ENCODE measurements at regions not wholly inside any gene's neighbourhood (a gene's known extent, or its start where the extent isn't known, plus 50 kb on each side); places are given as distances from the start of the nearest gene placed in this dataset.

GRCh38 chr9:32218100-32218767, 166.2 kb upstream of the ACO1 start:
- DNase-seq, result no peak

GRCh38 chr9:32220750-32221149, 163.7 kb upstream of the ACO1 start:
- no peak for DNase-seq

GRCh38 chr9:32234451-32234850, 150.0 kb upstream of the ACO1 start:
- DNase-seq, result no peak

DNA sequence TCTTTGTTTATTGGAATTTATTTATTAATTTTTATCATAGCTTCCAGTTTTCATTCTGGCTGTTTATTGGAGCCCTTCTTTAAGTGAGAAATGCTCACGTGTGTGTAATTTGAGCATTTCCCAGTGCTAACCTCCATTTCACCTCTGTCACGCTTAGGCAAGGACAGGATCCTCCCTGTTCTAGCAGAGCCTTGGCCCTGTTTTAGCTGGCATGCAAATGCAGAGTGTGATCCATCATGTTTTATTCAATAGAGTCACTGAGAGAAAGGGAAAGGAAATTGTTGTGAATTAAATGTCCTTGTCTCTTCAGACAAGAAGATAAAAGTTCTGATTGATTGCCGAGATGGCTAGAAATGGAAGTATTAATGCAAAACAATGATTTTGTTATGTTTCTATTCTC, 137.3 kb upstream of the ACO1 start:
- DNase-seq, result no peak

- no peak for DNase-seq
Observed at GRCh38 chr9:32248189-32248712, 136.2 kb upstream of the ACO1 start.

DNA sequence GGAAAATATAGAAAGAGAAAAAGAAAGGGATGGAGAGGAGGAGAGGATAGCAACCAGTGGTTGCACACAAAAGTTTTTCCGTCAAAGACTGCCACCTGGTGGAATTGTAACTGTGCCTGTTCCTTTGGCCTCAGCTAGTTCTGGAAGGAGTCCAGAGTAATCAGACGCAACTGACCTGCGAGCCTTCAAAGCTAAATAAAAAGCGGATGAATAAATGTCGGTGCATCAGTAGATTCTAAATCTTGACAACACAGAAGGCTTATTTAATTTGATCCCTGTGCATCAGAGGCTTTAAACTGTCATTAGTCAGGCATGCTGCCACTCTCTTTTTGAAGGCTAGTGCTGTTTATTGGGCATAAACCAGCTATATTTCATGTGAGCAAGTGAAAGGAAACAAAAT, 132.9 kb upstream of the ACO1 start:
- DNase-seq, result peak; percentile 26 to 32

DNA sequence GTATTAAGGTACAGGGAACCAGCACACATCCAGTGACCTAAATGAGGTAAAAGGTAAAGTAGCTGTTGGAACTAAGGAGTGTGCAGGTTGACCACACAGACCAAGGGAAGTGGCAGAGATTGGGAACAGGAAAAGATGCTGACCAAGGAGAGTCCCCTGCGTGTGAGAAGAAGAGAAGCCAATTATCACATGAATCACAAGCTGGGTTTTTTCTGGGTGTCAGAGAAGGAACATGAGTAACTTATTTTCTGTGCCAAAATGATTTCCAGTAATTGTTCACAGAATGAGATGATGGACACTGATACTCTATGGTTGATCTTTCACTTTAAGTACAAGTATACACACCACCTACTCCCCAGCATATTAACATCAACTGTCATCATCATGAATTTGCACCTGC, 130.7 kb upstream of the ACO1 start:
- no peak for DNase-seq

DNA sequence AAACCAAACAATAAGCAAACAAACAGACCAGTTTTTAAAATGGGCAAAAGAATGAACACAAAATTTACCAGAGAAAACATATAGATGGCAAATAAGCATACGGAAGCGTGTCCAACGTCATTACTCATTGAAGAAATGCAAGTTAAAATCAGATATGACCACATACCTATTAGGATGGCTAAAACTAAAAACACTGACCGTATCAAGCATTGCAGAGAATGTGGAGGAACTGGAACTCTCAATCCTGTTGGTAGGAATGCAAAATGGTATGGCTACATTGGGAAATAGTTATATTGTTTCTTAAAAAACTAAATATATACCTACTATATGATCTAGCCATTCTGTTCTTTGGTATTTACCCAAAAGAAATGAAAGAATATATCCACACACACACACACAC, 129.4 kb upstream of the ACO1 start:
- no peak for DNase-seq

- DNase-seq, result no peak
Observed at GRCh38 chr9:32258482-32258881, 126.0 kb upstream of the ACO1 start.

DNA sequence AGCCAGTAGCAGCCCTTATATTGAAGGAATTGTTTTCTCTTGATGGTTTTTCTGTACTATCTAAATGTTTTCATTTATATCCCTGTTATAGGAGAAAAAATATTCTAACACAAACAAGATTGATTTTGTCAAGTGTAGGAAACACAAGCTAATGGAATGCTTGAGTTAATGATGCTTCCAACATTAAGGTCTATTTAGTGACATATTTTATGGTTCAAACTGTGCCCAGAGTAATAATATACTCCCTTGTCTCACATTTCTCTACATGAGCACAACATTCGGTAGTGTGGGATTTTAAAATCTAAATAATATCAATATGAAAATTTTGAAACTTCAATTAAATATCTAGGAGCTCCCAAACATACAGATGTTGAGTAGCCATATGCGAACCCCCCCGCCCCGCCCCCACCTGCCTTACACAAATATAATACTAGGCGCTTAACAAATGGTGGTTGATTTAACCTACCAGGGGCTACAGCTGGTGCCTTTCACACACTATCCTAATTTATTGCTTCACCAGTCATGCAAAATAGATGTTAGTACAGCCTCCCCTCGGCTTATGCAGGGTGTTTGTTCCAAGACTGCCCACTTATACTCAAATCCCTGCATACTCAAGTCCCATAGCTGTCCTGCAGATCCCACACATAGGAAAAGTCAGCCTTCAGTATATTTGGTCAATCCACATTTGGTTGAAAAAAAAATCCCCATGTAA, 124.1 kb upstream of the ACO1 start:
- DNase-seq, result no peak

- no peak for DNase-seq
Observed at GRCh38 chr9:32264170-32264864, 120.1 kb upstream of the ACO1 start.

DNA sequence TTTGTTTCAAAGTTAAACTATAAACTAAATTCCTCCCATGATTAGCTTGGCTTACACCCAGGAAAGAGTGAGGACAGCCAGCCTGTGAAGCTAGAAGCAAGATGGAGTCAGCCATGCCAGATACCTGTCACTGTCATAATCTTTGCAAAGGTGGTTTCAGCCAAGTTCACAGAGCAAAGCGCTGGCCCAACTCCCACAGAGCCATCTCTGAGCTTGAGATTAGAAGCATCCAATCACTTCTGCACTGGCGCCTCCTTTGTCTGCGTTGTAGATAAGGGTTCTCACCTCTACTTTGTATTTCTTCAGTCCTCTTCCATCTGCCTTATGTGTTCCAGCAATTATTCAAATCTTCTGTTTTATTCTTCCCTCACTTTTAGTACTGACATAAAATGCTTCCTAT, 119.4 kb upstream of the ACO1 start:
- no peak for DNase-seq

GRCh38 chr9:32278991-32279390, 105.5 kb upstream of the ACO1 start:
- no peak for DNase-seq

GRCh38 chr9:32289756-32290155, 94.7 kb upstream of the ACO1 start:
- no peak for DNase-seq

- no peak for DNase-seq
Observed at GRCh38 chr9:32291370-32291769, 93.1 kb upstream of the ACO1 start.

GRCh38 chr9:32292611-32293010, 91.8 kb upstream of the ACO1 start:
- DNase-seq, result no peak

GRCh38 chr9:32293091-32293490, 91.4 kb upstream of the ACO1 start:
- DNase-seq, result no peak

- no peak for DNase-seq
Observed at GRCh38 chr9:32294106-32294505, 90.3 kb upstream of the ACO1 start.

DNA sequence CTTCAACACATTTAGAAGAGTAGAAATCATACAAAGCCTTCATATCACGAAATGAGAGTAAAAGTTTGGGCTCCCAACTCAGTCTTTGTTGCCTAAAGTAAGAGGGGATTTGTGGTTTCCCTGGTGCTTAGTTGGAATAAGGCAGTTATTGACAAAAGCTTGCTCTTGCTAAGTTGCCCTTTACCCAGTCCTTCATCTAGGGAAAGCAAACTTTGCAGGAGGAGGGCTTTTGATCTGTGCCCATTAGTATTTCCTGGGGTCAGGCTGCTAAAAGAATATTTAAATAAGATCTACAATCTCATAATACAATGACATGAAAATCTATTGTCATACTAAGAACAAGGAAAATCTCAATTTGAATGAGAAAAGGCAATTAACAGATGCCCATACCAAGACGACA, 84.1 kb upstream of the ACO1 start:
- no peak for DNase-seq

GRCh38 chr9:32304495-32304894, 79.9 kb upstream of the ACO1 start:
- DNase-seq, result no peak

DNA sequence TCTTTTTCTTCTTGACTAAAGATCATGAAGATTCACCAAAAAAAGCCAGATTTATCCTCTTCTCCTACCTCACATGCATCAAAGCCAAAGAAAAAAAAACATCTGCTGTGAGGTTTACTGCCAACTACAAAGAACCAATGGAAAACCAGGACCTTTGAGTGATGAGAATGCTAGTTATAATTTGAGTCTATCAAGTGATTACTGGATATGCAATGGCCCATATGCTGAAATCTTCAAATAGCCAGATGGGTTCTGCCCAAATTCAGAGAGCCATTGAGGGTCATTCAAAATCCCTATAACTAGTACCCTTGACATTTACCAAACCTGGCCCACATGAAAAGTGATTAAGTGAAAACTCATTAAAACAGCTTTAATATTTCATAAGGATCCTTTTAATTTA, 78.4 kb upstream of the ACO1 start:
- no peak for DNase-seq

- no peak for DNase-seq
Observed at GRCh38 chr9:32319312-32319929, 65.0 kb upstream of the ACO1 start.

- no peak for DNase-seq
Observed at GRCh38 chr9:32322622-32323021, 61.8 kb upstream of the ACO1 start.

DNA sequence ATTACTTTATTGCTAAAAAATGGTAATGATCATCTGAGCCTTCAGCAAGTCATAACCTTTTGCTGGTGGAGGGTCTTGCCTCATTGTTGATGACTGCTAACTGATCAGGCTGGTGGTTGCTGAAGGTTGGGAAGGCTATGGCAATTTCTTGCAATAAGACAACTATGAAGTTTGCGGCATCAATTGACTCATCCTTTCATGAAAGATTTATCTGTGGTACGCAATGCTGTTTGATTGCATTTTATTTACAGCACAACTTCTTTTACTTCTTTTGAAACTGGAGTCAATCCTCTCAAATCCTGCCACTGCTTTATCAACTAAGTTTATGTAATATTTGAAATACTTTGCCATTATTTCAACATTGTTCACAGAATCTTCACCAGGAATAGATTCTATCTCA, 58.3 kb upstream of the ACO1 start:
- DNase-seq, result no peak
